ENCODE measurements at regions not wholly inside any gene's neighbourhood (a gene's known extent, or its start where the extent isn't known, plus 50 kb on each side); places are given as distances from the start of the nearest gene placed in this dataset.

GRCh38 chr14:27008187-27008586 is 410.4 kb upstream of the NOVA1 start:
- DNase-seq, result no peak

- DNase-seq, result no peak
Observed at GRCh38 chr14:27012641-27013040, 414.8 kb upstream of the NOVA1 start.

- no peak for DNase-seq
Observed at GRCh38 chr14:27013678-27014077, 415.8 kb upstream of the NOVA1 start.

- DNase-seq, result no peak
Observed at GRCh38 chr14:27015065-27015464, 417.2 kb upstream of the NOVA1 start.

GRCh38 chr14:27025648-27026047 is 427.8 kb upstream of the NOVA1 start:
- DNase-seq, result no peak

- no peak for DNase-seq
Observed at GRCh38 chr14:27026097-27026496, 428.3 kb upstream of the NOVA1 start.

- no peak for DNase-seq
Observed at GRCh38 chr14:27040552-27040951, 442.7 kb upstream of the NOVA1 start.

- no peak for DNase-seq
Observed at GRCh38 chr14:27049701-27050100, 451.9 kb upstream of the NOVA1 start.

GRCh38 chr14:27050208-27050607 is 452.4 kb upstream of the NOVA1 start:
- no peak for DNase-seq

- DNase-seq, result no peak
Observed at GRCh38 chr14:27056586-27056985, 458.8 kb upstream of the NOVA1 start.

- no peak for DNase-seq
Observed at GRCh38 chr14:27061299-27061698, 463.5 kb upstream of the NOVA1 start.

GRCh38 chr14:27063959-27064358 is 466.1 kb upstream of the NOVA1 start:
- no peak for DNase-seq

GRCh38 chr14:27065886-27066285 is 468.1 kb upstream of the NOVA1 start:
- DNase-seq, result no peak

GRCh38 chr14:27067961-27068360 is 470.1 kb upstream of the NOVA1 start:
- DNase-seq, result no peak

GRCh38 chr14:27072589-27072988 is 474.8 kb upstream of the NOVA1 start:
- no peak for DNase-seq

- DNase-seq, result no peak
Observed at GRCh38 chr14:27075503-27075902, 477.7 kb upstream of the NOVA1 start.

- no peak for DNase-seq
Observed at GRCh38 chr14:27077214-27077613, 479.4 kb upstream of the NOVA1 start.

- DNase-seq, result no peak
Observed at GRCh38 chr14:27077710-27078109, 479.9 kb upstream of the NOVA1 start.

GRCh38 chr14:27078191-27078590 is 480.4 kb upstream of the NOVA1 start:
- DNase-seq, result no peak

- no peak for DNase-seq
Observed at GRCh38 chr14:27079716-27080115, 481.9 kb upstream of the NOVA1 start.

GRCh38 chr14:27085500-27085899 is 487.7 kb upstream of the NOVA1 start:
- no peak for DNase-seq

- DNase-seq, result no peak
Observed at GRCh38 chr14:27090716-27091115, 492.9 kb upstream of the NOVA1 start.

GRCh38 chr14:27091973-27092372 is 494.1 kb upstream of the NOVA1 start:
- no peak for DNase-seq

GRCh38 chr14:27096091-27096490 is 498.3 kb upstream of the NOVA1 start:
- DNase-seq, result no peak

GRCh38 chr14:27098451-27098850 is 500.6 kb upstream of the NOVA1 start:
- DNase-seq, result no peak

- DNase-seq, result no peak
Observed at GRCh38 chr14:27114180-27114579, 516.3 kb upstream of the NOVA1 start.
